ENCODE measurements at regions not wholly inside any gene's neighbourhood (a gene's known extent, or its start where the extent isn't known, plus 50 kb on each side); places are given as distances from the start of the nearest gene placed in this dataset.
A peak's percentile ranks its signal among the peaks of the same experiment; 100 is the strongest.

DNA sequence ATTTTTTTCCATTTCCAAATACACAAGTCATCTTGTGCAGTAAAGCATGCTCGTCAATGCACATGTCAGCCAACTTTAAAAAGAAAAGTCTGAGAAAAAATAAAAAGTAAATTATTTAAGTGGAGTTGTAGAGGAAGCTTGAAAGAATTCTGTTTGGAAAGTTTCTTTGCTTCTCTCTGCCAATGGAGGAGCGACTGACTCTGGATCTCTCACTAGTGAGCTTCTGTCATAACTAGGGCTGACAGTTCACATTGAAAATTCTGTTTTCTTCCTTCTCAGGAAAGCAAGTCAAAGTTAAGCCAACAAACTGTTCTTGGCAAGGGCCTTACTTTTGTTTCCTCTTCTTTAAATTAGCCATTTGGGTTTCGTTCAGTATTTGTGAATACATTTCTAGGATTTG is 298.2 kb downstream of the POU4F1 start:
- no peaks in the 10 kb centered on the region for H3K27me3 ChIP-seq (ENCODE audit: insufficient read depth, low read depth, low read length)
- TF ChIP-seq, protein P1, sequence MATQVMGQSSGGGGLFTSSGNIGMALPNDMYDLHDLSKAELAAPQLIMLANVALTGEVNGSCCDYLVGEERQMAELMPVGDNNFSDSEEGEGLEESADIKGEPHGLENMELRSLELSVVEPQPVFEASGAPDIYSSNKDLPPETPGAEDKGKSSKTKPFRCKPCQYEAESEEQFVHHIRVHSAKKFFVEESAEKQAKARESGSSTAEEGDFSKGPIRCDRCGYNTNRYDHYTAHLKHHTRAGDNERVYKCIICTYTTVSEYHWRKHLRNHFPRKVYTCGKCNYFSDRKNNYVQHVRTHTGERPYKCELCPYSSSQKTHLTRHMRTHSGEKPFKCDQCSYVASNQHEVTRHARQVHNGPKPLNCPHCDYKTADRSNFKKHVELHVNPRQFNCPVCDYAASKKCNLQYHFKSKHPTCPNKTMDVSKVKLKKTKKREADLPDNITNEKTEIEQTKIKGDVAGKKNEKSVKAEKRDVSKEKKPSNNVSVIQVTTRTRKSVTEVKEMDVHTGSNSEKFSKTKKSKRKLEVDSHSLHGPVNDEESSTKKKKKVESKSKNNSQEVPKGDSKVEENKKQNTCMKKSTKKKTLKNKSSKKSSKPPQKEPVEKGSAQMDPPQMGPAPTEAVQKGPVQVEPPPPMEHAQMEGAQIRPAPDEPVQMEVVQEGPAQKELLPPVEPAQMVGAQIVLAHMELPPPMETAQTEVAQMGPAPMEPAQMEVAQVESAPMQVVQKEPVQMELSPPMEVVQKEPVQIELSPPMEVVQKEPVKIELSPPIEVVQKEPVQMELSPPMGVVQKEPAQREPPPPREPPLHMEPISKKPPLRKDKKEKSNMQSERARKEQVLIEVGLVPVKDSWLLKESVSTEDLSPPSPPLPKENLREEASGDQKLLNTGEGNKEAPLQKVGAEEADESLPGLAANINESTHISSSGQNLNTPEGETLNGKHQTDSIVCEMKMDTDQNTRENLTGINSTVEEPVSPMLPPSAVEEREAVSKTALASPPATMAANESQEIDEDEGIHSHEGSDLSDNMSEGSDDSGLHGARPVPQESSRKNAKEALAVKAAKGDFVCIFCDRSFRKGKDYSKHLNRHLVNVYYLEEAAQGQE (IDR thresholded peaks at IDR 0.05; ENCODE audit: borderline replicate concordance): no peak
- TF ChIP-seq MXI1 (conservative IDR thresholded peaks at IDR 0.05; ENCODE audit: poor library complexity, severe bottlenecking): no peak
- no peak for TF ChIP-seq EZH2 (IDR thresholded peaks at IDR 0.05; ENCODE audit: borderline replicate concordance, insufficient read depth, low read length, poor library complexity, severe bottlenecking)
- TF ChIP-seq, protein P2, sequence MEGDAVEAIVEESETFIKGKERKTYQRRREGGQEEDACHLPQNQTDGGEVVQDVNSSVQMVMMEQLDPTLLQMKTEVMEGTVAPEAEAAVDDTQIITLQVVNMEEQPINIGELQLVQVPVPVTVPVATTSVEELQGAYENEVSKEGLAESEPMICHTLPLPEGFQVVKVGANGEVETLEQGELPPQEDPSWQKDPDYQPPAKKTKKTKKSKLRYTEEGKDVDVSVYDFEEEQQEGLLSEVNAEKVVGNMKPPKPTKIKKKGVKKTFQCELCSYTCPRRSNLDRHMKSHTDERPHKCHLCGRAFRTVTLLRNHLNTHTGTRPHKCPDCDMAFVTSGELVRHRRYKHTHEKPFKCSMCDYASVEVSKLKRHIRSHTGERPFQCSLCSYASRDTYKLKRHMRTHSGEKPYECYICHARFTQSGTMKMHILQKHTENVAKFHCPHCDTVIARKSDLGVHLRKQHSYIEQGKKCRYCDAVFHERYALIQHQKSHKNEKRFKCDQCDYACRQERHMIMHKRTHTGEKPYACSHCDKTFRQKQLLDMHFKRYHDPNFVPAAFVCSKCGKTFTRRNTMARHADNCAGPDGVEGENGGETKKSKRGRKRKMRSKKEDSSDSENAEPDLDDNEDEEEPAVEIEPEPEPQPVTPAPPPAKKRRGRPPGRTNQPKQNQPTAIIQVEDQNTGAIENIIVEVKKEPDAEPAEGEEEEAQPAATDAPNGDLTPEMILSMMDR (IDR thresholded peaks at IDR 0.05; ENCODE audit: poor library complexity, severe bottlenecking): no peak
- no peak for TF ChIP-seq POLR2AphosphoS5 (IDR thresholded peaks at IDR 0.05)
- TF ChIP-seq EP300 (conservative IDR thresholded peaks at IDR 0.05; ENCODE audit: poor library complexity, severe bottlenecking): no peak
- TF ChIP-seq SMC3 (conservative IDR thresholded peaks at IDR 0.05; ENCODE audit: poor library complexity): no peak
- TF ChIP-seq RAD21 (conservative IDR thresholded peaks at IDR 0.05): no peak
- TF ChIP-seq TAF1 (IDR thresholded peaks at IDR 0.05; ENCODE audit: low read depth): no peak
- H3K4me2 ChIP-seq (ENCODE audit: low read length): no peak overlapping the region
- H3K9me2 ChIP-seq (ENCODE audit: insufficient read depth, low read length): no peaks in the 10 kb centered on the region
- no peaks in the 10 kb centered on the region for H3F3A ChIP-seq (ENCODE audit: insufficient read depth, low read length, poor library complexity, severe bottlenecking)
- H3K79me2 ChIP-seq (replicated peaks; ENCODE audit: insufficient read depth, low read length): no peaks in the 10 kb centered on the region
- no peak overlapping the region for H3K4me3 ChIP-seq (ENCODE audit: low read length)
- H3K27ac ChIP-seq (ENCODE audit: low read length): no peak overlapping the region
- no peaks in the 10 kb centered on the region for H4K20me1 ChIP-seq (ENCODE audit: insufficient read depth)
- H3K9me3 ChIP-seq (ENCODE audit: low read length): no peaks in the 10 kb centered on the region
- no peaks in the 10 kb centered on the region for H3K36me3 ChIP-seq (ENCODE audit: insufficient read depth, low read length)
- H2AFZ ChIP-seq (ENCODE audit: low read depth, low read length): no peak overlapping the region
- no peak overlapping the region for H3K9ac ChIP-seq (ENCODE audit: low read length)

DNA sequence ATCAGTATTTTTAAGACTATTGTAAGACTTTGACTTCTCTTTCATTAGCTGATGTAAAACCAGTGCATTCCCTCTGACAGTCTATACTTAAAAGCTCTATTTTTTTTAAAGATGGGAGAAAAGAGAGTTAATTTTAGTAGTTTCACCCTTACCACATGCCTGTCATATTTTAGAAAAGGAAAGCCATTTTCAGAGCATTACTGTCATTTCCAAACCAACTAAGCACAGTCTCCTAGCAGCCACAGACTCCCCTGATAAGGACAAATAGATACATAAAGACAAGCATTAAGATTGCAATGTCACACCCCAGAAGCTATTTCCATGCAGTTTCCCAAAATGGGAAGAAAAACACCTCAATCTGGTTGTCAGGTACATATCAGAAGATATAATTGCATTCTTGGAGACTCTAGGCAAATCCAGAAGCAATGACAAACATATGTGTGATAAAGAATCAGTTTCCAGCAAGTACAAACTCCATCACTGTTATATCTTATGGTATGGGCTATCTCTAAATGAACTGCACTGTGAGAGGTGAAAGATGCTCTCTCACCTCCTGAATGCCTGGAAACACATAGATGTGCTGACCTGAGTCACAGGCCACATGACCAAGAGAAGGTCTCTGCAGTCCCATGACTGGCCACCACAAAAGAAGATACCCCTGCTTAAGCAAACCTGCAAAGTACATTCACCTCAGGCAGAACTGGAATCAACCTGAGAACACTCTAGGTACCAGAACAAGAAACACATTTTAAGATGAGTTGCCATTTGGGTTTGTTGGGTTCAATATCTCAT is 303.3 kb downstream of the POU4F1 start:
- no peak overlapping the region for H3K9ac ChIP-seq (ENCODE audit: low read length)

More for the DNA sequence above, 303.3 kb downstream of the POU4F1 start:
- TF ChIP-seq SMC3 (conservative IDR thresholded peaks at IDR 0.05; ENCODE audit: poor library complexity) (no peak), TAF1 (IDR thresholded peaks at IDR 0.05; ENCODE audit: low read depth) (no peak), RAD21 (conservative IDR thresholded peaks at IDR 0.05) (no peak), EP300 (conservative IDR thresholded peaks at IDR 0.05; ENCODE audit: poor library complexity, severe bottlenecking) (peak; percentile 46), MXI1 (conservative IDR thresholded peaks at IDR 0.05; ENCODE audit: poor library complexity, severe bottlenecking) (no peak), POLR2AphosphoS5 (IDR thresholded peaks at IDR 0.05) (peak; percentile 15), EZH2 (IDR thresholded peaks at IDR 0.05; ENCODE audit: borderline replicate concordance, insufficient read depth, low read length, poor library complexity, severe bottlenecking) (no peak)
- TF ChIP-seq, protein P2 (IDR thresholded peaks at IDR 0.05; ENCODE audit: poor library complexity, severe bottlenecking): no peak
- TF ChIP-seq, protein P1 (IDR thresholded peaks at IDR 0.05; ENCODE audit: borderline replicate concordance): no peak
- Histone ChIP-seq H3K27ac (ENCODE audit: low read length) (peak overlapping the region; percentile 16), H3K4me2 (ENCODE audit: low read length) (peak overlapping the region; percentile 29), H3K4me3 (ENCODE audit: low read length) (no peak overlapping the region), H3K36me3 (ENCODE audit: insufficient read depth, low read length) (no peaks in the 10 kb centered on the region), H3F3A (ENCODE audit: insufficient read depth, low read length, poor library complexity, severe bottlenecking) (no peaks in the 10 kb centered on the region), H2AFZ (ENCODE audit: low read depth, low read length) (no peak overlapping the region), H3K9me2 (ENCODE audit: insufficient read depth, low read length) (no peaks in the 10 kb centered on the region), H4K20me1 (ENCODE audit: insufficient read depth) (no peaks in the 10 kb centered on the region), H3K27me3 (ENCODE audit: insufficient read depth, low read depth, low read length) (no peaks in the 10 kb centered on the region), H3K79me2 (replicated peaks; ENCODE audit: insufficient read depth, low read length) (no peaks in the 10 kb centered on the region), H3K9me3 (ENCODE audit: low read length) (no peaks in the 10 kb centered on the region)

Data from neural cell (in vitro differentiated cells).